Keratinocyte (primary cell): ENCODE measurements at regions not wholly inside any gene's neighbourhood (a gene's known extent, or its start where the extent isn't known, plus 50 kb on each side); places are given as distances from the start of the nearest gene placed in this dataset.

Experiments used
- DNase-seq: peaks from one replicate; pipeline ENCODE4 v3.0.0-alpha.2; 2011; ENCODE audit warnings: low read depth, missing footprints, low spot score
- FAIRE-seq: peaks from 2 replicates; lab custom pipeline; 2011; peaks lifted over from hg19 to GRCh38; lab: Jason Lieb, UNC
- H2AFZ ChIP-seq: 2 replicates; pipeline ENCODE4 v1.6.0; 2012; ENCODE audit warnings: low read length, control low read depth, inconsistent platforms; ENCODE audit not compliant: control insufficient read depth
- H3K27ac ChIP-seq: 2 replicates; pipeline ENCODE4 v1.5.1; 2011; ENCODE audit warnings: low read length; ENCODE audit not compliant: control insufficient read depth, insufficient read depth
- H3K27me3 ChIP-seq: 3 replicates; pipeline ENCODE4 v1.6.0; 2011; ENCODE audit warnings: low read length; ENCODE audit not compliant: control insufficient read depth, insufficient read depth; ENCODE audit errors: extremely low read depth
- H3K36me3 ChIP-seq, 2 experiments: 2 replicates in 1 of 2; 3 replicates in 1 of 2; pipeline ENCODE4 v1.5.1; 2011; ENCODE audit warnings: low read length in 2 of 2, mild to moderate bottlenecking in 1 of 2; ENCODE audit not compliant: control insufficient read depth in 2 of 2, insufficient read depth in 2 of 2; ENCODE audit errors: extremely low read depth in 1 of 2
- H3K4me1 ChIP-seq: 3 replicates; pipeline ENCODE4 v1.5.1; 2011; ENCODE audit warnings: low read length; ENCODE audit not compliant: control insufficient read depth, insufficient read depth; ENCODE audit errors: extremely low read depth
- H3K4me2 ChIP-seq: 3 replicates; pipeline ENCODE4 v1.6.0; 2011; ENCODE audit warnings: low read depth, low read length; ENCODE audit not compliant: control insufficient read depth, insufficient read depth; ENCODE audit errors: extremely low read depth
- H3K4me3 ChIP-seq, 3 experiments: fragments of 200-600 bp in 1 of 3; sonication (generic) in 1 of 3; 2 replicates in 2 of 3; 3 replicates in 1 of 3; pipeline ENCODE4 v1.5.1; 2011 to 2016; ENCODE audit warnings: low read length in 3 of 3, mild to moderate bottlenecking in 3 of 3, control low read depth in 2 of 3, inconsistent platforms in 1 of 3, low read depth in 1 of 3, mixed read lengths in 1 of 3, mixed run types in 1 of 3, moderate library complexity in 1 of 3; ENCODE audit not compliant: control insufficient read depth in 2 of 3, insufficient read depth in 2 of 3; ENCODE audit errors: extremely low read depth in 1 of 3
- H3K79me2 ChIP-seq: 2 replicates; pipeline ENCODE4 v1.6.0; 2012; ENCODE audit warnings: low read length; ENCODE audit not compliant: control insufficient read depth, insufficient read depth
- H3K9ac ChIP-seq: 3 replicates; pipeline ENCODE4 v1.6.0; 2011; ENCODE audit warnings: low read length; ENCODE audit not compliant: control insufficient read depth, insufficient read depth; ENCODE audit errors: extremely low read depth
- H3K9me1 ChIP-seq: 3 replicates; pipeline ENCODE4 v1.6.0; 2011; ENCODE audit warnings: low read length; ENCODE audit not compliant: control insufficient read depth, insufficient read depth; ENCODE audit errors: extremely low read depth
- H3K9me3 ChIP-seq: 2 replicates; pipeline ENCODE4 v1.5.1; 2012; ENCODE audit warnings: low read depth, low read length; ENCODE audit not compliant: control insufficient read depth
- H4K20me1 ChIP-seq: 3 replicates; pipeline ENCODE4 v1.6.0; 2011; ENCODE audit warnings: low read length; ENCODE audit not compliant: control insufficient read depth, insufficient read depth; ENCODE audit errors: extremely low read depth
- EZH2 ChIP-seq: IDR thresholded peaks from one replicate; pipeline ENCODE4 v1.6.1; 2012; ENCODE audit warnings: inconsistent platforms, mild to moderate bottlenecking, low read length, moderate library complexity
- dilution Hi-C: fragments of 300-500 bp; cut with MboI; formaldehyde crosslinking; loops from one replicate; pipeline ENCODE4 v1.7.0; 2020; ENCODE audit warnings: low sequenced_read_pairs; ENCODE audit not compliant: extremely low pct_ligation_motif_present
- TF ChIP-seq, protein P1 (sequence below), 3 experiments: IDR thresholded peaks in 1 of 3; conservative IDR thresholded peaks in 1 of 3; optimal IDR thresholded peaks in 1 of 3; 2 replicates in 2 of 3; 3 replicates in 1 of 3; pipeline versions ENCODE3 to v1.5.1; 2011; ENCODE audit warnings: low read length in 3 of 3, mild to moderate bottlenecking in 3 of 3, moderate library complexity in 2 of 3, control low read depth in 1 of 3, inconsistent platforms in 1 of 3; ENCODE audit not compliant: insufficient read depth in 2 of 3; ENCODE audit errors: extremely low read depth in 1 of 3

DNA sequence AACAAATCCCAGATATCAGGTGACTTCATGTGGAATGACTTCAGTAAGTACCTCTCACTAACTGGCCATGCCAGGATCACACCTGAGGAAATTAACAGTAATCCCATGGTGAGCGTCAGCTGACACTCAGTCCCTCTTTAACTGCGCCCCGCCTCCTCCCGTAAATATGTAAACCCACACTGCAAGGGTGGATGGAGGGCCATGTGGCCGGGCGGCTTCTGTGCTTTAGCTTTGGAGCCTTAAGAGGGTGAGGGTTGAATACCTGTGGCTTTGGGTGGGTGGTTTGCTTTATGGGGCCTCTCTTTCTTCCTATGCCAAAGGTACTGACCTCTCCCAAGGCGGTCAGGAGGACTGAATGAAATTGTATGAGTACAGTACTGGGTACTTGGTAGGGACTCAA, 141.7 kb downstream of the MRM1 start:
- no peak overlapping the region for H3K4me2 ChIP-seq
- FAIRE-seq, result no peak
- no peak for DNase-seq
- dilution Hi-C loops, result no loop called here
- no peaks in the 10 kb centered on the region for H3K36me3 ChIP-seq
- H3K4me3 ChIP-seq, result no peak overlapping the region
- no peaks in the 10 kb centered on the region for H3K9me1 ChIP-seq
- no peak overlapping the region for H2AFZ ChIP-seq
- H4K20me1 ChIP-seq, result no peaks in the 10 kb centered on the region
- no peak overlapping the region for H3K9ac ChIP-seq
- H3K27me3 ChIP-seq, result peaks cover 34% of the 10 kb centered on the region
- no peaks in the 10 kb centered on the region for H3K9me3 ChIP-seq
- no peaks in the 10 kb centered on the region for H3K79me2 ChIP-seq
- no peak for TF ChIP-seq EZH2
- TF ChIP-seq, protein P1, sequence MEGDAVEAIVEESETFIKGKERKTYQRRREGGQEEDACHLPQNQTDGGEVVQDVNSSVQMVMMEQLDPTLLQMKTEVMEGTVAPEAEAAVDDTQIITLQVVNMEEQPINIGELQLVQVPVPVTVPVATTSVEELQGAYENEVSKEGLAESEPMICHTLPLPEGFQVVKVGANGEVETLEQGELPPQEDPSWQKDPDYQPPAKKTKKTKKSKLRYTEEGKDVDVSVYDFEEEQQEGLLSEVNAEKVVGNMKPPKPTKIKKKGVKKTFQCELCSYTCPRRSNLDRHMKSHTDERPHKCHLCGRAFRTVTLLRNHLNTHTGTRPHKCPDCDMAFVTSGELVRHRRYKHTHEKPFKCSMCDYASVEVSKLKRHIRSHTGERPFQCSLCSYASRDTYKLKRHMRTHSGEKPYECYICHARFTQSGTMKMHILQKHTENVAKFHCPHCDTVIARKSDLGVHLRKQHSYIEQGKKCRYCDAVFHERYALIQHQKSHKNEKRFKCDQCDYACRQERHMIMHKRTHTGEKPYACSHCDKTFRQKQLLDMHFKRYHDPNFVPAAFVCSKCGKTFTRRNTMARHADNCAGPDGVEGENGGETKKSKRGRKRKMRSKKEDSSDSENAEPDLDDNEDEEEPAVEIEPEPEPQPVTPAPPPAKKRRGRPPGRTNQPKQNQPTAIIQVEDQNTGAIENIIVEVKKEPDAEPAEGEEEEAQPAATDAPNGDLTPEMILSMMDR (optimal IDR thresholded peaks at IDR 0.05 in 1 of 3, IDR thresholded peaks at IDR 0.05 in 1 of 3, conservative IDR thresholded peaks at IDR 0.05 in 1 of 3; ENCODE audit: extremely low read depth in 1 of 3, insufficient read depth in 2 of 3, low read length in 3 of 3), result no peak
- H3K27ac ChIP-seq, result no peak overlapping the region
- no peaks in the 10 kb centered on the region for H3K4me1 ChIP-seq

GRCh38 chr17:36746381-36747053, 145.1 kb downstream of the MRM1 start:
- Histone ChIP-seq H3K27me3 (peaks cover 45% of the 10 kb centered on the region), H2AFZ (no peak overlapping the region), H3K27ac (no peak overlapping the region), H3K9me1 (no peaks in the 10 kb centered on the region), H4K20me1 (no peaks in the 10 kb centered on the region), H3K4me2 (no peak overlapping the region), H3K79me2 (no peaks in the 10 kb centered on the region), H3K36me3 (no peaks in the 10 kb centered on the region), H3K9me3 (no peaks in the 10 kb centered on the region), H3K9ac (no peak overlapping the region), H3K4me3 (no peak overlapping the region), H3K4me1 (no peaks in the 10 kb centered on the region)
- no peak for TF ChIP-seq EZH2
- TF ChIP-seq, protein P1 (optimal IDR thresholded peaks at IDR 0.05 in 1 of 3, IDR thresholded peaks at IDR 0.05 in 1 of 3, conservative IDR thresholded peaks at IDR 0.05 in 1 of 3; ENCODE audit: extremely low read depth in 1 of 3, insufficient read depth in 2 of 3, low read length in 3 of 3), result no peak
- dilution Hi-C loops, result no loop called here
- no peak for DNase-seq
- FAIRE-seq, result no peak
